ENCODE measurements at regions not wholly inside any gene's neighbourhood (a gene's known extent, or its start where the extent isn't known, plus 50 kb on each side); places are given as distances from the start of the nearest gene placed in this dataset.
"Not testable (repeated sequence)": the region's sequence is repeated elsewhere in the genome, so short reads cannot be mapped to it uniquely, and the experiment has no call there.

DNA sequence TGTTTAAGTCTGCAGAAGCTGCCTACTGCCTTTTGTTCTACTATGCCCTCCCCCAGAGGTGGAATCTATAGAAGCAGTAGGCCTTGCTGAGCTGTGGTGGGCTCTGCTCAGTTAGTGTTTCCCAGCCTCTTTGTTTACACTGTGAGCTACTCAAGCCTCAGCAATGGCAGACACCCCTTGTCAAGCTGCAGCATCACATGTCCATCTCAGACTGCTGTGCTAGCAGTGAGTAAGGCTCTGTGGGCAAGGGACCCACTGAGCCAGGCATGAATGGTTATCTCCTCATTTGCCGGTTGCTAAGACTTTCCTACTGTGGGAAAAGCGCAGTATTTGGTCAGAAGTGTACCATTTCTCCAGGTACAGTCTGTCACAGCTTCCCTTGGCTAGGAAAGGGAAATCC lies 167.4 kb upstream of the IGFBP3 start:
- not testable (repeated sequence) for DNase-seq

DNA sequence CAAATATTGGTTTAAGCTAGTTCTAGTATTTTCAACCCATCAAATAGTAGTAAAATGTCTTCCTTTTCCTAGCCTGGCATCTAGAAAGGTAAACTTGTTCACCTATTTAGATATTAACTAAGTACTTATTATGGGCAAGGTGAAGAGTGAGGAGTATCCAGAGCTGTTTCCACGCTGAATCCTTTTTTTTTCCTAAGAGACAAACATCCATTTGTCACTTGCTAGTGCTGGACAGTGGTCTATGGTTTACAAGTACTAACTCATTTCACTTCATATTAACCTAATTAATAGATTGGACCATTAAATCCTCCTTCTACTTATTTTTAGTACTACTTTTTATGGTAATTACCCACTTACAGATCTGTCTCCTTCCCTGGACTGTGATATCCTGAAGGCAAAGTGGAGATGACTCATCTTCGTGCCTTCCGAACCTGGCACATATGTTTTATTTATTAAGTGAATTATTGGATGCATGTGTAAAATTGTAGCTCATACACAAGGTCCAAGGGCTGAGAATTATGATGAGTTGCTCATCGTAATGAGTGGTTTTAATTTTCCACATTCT lies 159.6 kb upstream of the IGFBP3 start:
- no peak for DNase-seq

DNA sequence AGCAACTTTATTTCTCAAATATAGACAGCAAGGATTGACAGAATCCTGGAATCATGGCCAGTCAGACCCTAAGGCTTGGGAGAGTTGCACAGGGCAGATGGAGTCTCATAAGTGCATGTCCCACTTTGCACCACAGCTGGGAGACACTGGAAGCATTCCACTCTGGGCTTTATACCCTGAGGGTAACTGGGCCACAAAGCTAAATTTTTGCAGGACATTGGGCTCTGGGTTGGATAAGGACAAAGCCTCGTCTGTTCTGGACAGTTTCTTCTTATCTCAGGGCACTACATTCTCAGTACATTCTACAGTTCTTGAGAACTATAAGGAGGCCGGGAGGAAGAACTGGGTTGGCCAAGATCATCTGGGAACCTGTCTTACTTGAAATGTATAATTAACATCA lies 158.3 kb upstream of the IGFBP3 start:
- DNase-seq: no peak

DNA sequence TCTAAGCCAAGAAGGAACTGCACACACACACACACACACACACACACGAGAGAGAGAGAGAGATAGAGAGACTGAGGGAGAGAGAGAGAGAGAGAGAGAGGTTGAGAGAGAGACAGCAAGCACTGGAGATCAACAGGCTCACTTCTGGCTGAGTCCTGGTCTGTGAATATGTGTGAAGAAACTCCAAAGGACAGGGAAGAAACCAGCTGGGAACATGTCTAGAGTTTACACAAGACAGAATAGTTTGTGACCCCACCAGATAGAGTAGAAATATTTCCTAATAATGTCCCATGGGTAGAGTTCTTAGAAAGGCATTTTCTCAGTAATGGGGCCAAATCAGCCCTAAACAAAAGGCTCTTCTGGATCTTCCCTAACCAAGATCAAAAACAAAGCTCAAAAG lies 155.5 kb upstream of the IGFBP3 start:
- no peak for DNase-seq

DNA sequence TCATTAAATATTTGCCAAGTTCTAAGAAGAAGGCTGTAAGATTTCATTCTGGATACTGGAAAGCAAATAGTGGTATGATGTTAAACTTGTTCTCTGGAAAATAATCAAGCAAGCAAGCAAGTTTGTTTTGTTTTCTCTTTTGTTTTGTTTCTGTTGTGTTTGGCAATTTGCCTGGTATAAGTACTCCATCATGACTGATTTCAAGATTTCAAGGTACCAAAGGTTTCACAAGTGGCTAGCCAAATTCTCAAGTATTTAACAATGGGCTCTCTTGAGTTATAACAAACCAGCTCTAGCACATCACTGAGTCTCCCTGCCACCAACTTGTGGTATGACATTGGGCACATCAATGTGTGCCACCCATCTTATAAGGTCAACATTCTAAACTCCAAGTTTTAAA lies 151.7 kb upstream of the IGFBP3 start:
- DNase-seq: no peak

DNA sequence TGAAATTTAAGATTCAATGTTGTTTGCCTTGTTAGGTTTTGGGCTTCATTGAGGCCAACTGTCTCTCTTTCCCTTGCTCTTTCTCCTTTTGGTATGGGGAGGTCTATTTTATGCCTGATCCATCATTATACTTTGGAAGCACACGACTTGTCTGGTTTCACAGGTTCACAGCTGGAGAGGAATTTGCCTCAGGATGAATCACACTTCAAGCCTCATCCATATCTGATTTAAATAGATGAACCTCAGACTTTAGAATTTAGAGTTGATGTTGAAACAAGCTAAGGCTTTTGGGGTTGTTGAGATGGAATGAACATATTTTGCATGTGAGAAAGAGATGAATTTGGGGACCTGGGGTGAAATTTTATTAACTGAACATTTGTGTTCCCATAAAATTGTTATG lies 150.5 kb upstream of the IGFBP3 start:
- DNase-seq: no peak

DNA sequence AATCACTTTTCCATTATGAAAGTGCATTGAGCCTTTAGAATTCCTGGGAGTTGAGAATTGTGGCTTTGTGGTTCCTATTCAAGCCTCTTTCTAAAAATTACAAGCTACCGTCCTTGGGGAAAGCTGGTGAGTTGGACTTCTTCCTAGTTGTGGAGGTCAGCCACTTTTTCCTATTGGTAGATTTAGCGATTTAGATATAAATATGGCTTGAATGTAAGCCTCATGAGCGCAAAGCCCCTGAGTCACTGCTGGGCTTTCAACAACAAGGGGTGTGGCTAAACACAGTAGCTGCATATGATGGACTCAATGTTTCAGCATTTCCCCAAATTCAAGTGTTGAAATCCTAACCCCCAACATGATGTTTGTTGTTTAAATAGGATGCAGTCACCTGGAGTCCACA lies 150.0 kb upstream of the IGFBP3 start:
- no peak for DNase-seq

DNA sequence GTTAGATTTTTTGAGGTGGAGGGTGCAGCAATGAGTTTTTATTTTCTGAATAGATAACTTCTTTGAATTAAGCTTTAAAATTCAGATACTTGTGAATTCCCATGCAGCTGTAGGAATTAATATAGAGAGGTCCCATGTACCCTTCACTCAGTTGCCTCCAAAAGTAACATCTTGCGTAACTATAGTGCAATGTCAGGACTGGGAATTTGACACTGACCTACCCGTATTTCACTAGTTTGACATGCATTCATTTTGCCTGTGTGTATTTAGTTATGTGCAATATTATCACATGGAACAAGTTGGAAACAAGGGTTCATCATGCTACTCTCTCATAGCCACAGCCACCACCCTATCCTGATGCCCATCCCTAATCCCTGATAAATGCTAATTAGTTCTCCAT lies 147.1 kb upstream of the IGFBP3 start:
- DNase-seq: no peak

DNA sequence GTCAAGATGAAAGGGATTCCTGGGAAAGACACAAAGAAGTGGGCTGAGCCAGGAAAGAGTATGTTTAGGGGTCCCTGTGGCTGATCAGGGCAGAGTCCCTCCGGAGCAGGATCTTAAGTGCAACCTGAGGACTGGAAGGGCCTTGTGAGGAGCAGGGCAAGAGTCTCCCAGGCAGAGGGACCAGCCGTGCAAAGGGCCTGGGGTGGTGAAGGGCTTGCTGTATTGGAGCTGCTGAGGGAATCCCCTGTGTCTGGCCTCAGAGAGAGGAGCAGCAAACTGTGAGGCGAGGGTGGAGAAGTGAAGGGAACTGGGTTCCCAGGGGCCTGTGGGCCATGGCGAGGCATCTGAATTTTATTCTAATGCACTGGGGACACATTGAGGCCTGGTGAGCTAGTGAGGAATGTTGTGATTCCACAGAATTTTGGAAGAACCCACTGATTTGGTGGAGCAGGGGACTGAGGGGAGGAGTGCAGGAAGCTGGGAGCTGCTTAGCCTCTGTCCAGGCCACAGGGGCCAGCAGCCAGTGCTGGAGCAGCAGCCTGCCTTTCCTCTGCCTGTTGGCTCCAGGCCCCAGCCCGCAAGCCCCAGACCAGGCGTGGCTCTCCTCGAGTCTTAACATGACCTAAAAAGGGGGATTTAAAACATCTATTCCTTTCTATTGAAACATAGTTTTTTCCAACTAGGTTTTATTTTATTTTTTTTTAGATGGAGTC lies 138.4 kb upstream of the IGFBP3 start:
- no peak for DNase-seq

DNA sequence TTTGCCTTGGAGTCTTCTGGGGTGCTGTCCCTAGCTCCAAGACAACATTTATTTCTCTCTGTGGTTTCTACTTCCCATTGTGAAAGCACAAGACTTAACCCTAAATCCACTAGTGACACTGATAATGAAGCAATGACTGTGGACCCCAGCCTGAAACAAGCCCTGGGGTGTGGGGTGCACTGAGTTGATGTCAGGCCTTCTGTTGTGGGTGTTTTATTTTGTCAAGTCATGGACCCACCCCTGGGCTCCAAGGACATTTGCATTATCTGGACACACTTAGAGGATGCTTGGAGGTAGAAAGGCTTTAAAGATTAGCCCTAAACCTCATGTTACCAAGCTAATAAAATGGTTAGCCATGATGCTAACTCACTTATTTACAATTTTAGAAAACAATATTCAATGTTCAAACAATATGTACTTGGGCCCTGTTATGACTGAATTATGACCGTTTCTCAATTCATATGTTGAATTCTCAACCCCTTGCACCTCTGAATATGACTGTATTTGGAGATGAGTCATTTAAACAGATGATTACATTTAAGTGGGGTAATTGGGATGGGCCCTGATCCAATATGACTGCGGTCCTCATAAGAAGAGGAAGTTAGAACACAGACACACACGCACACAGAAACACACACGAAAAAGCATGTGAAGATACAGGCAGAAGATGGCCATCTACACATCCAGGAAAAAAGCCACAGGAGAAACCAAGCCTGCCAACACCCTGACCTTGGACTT lies 137.2 kb upstream of the IGFBP3 start:
- no peak for DNase-seq

DNA sequence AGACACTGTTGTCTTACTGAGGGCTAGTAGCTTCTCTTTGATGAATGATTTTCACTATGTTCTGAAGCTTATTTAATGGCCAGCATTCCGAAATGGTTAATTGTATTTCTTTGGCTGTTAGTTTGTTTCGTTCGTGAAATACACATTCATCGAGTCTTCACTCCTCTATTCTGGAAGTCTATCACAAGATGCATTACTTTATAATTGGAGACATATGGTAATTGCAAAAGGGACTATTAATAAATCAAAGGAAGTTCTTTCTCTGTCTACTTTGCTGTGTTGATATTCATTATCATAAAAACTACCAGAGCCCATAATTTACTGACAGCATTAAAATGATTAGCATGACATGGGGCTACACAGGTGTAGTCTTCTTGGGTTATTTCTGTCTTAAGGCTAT lies 133.8 kb upstream of the IGFBP3 start:
- DNase-seq: no peak

DNA sequence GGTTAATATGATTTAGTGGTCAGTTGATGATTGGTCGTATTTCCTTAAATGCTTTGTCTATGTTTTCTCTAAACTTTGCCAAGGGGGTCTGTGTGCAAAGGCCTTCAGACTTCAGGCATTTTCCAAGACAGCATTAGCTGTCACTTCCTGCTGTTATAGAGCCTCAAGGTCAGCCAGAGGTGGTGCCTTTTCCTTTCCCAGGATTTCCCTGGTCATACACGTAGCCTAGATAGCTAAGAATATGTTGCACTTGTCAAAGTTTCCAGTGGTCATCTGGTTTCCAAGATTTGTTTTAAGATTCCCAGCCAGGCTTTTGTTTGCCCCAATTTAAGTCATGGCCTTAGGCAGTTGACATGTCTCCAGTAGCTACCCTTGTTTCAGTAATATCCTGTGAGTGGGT lies 133.2 kb upstream of the IGFBP3 start:
- DNase-seq: no peak

DNA sequence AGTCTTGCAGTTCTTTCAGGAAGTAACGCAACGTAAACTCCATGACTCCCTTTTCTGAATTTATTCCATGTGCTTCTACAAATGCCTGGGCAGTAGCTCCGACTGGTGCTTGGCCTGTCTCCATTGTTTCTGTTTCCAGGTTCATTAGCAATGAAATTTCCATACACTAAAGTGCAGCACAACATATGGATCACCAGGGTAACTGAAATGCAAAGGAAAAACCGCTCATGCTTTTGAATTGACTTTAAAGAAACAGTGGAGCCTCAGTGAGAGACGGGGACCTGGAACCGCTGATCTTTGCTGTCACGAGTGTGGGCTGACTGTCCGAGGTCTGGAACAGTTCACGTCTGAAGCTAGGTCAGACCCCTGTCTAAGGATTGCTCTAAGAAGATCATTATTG lies 126.5 kb upstream of the IGFBP3 start:
- no peak for DNase-seq

DNA sequence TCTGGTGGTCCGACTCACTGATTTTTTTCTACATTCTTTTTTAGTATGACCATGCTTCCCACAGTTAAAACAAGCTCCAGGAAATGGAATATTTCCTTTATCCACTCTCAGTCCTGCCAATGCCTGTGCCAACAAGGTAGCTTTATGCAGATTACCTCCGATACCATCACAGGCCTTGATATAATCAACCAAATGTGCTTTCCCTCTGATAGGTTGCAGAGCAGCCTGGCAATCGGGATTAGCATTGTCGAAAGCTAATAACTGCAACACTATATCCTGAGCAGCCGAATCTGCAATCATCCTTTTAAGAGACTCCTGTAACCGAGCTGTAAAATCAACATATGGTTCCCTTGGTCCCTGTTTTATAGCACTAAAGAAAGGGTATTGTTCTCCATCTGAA lies 122.3 kb upstream of the IGFBP3 start:
- DNase-seq: not testable (repeated sequence)

DNA sequence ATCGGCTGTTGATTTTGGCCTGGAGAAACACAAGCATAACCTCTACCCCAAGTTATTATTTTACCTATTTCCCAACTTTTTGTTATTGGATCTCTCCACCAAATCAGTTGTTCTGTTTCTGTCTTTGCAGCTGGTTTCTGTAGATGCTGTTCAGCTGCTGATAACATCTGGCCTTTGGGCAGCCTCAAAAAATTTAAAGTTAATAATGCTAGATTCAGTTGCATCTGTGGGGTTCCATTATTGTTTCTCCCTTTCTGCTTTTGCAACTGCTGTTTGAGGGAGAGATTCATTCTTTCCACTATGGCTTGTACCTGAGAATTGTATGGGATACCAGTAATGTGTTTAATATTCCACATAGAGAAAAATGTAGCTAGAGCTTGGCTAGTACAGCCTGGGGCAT lies 118.7 kb upstream of the IGFBP3 start:
- DNase-seq: not testable (repeated sequence)

DNA sequence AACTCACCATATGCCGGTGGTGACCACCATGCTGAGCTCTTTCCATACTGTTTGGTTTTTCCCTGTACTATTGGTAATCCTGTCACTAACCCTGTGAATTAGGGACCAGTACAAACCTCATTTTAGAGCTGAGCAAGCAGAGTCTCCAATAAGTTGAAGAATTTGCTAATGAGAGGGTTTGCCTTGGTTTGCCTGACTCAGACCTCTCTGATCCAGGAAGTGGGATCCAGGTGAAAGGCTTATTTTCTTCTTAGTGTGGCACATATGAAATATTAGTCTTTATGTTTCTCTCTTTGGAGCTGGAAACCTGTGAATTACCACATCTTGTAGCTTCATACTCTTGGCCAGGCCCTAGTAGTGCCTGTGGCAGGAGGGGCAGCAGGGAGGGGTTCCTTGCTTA lies 114.1 kb upstream of the IGFBP3 start:
- no peak for DNase-seq

DNA sequence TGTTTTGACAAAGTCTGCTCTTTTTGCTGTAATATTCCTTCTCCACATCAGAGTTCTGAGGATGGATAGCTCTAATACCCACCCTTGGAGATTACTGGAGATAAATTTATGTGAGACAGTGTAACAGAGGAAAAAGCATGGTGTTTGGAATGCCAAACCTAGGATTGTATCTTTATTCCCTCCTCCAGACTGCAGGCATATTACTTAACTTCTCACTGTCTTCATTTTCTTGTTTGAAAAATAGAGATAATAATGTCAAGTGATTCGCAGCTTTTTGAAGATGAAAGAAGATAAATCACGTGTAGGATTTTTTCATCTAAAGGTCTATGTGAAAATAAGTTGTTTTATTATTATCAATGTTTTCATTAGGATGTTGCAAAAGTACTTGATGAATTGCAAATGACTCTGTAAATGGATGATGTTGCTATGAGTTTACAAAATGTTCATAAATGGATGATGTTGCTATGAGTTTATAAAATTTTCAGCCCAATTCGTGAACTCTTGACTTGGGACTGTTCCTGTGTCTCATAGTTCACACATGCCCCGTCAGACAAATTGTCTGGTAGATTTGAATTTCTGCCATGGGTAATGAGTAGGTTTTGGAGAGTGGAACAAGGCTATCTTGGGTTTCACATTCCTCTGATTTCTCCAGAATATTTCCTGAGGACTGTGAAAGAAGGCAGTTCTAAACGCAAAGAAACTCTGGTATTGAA lies 113.1 kb upstream of the IGFBP3 start:
- DNase-seq: no peak

DNA sequence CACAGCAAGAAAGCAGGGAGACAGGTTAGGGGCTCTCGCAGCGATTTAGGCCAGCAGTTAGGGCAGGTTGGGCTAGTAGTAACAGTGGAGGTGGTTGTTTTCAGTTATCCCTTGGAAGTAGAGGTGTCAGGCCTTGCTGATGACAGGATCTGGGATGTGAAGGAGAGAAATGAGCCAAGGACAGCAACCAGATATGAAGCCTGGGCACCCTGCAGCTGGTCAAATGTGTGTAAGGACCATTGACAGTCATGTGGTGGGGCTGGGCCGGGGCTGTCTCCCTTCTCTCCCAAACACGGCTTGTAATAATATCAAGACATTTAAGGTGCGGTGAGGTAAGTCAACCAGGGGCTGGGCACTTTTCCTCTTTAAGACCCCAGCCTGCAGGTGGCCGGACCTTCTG lies 112.5 kb upstream of the IGFBP3 start:
- DNase-seq: no peak

DNA sequence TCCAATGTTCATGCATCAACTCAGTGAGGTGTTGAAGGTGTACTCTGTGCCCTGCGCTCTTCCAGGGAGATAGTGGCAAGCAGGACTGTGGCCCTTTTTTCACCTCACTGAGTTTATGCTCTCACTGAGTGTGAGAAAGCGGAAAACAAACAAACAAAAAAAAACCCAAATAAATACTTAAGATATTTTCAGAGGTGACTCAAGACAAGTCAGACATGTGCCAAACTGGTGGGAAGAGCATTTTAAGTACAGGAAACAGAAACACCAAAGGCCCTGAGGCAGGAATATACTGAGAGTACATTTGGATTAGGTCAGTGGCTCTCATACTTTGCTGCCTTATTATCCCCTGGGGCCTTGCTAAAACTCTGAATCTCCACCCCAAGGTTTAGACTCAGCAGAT lies 111.9 kb upstream of the IGFBP3 start:
- no peak for DNase-seq

DNA sequence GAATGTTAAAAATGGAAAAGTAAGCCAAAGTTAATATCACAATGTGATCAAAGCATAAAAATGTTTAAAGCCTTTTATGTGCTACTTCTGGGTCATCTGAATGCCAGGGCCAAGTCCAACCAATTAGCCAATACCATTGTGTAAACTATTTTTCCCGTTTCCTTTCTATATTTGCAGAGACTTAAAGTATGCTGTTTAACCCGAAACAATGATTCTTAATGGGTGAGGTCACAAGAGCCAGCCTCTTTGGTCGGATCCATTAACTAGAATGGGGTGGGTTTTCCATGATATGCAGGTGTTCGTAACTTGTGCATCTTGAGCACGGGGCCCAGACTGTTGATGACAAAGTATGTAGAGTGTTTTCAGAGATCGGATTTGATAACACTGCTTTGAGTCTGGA lies 111.3 kb upstream of the IGFBP3 start:
- DNase-seq: no peak

DNA sequence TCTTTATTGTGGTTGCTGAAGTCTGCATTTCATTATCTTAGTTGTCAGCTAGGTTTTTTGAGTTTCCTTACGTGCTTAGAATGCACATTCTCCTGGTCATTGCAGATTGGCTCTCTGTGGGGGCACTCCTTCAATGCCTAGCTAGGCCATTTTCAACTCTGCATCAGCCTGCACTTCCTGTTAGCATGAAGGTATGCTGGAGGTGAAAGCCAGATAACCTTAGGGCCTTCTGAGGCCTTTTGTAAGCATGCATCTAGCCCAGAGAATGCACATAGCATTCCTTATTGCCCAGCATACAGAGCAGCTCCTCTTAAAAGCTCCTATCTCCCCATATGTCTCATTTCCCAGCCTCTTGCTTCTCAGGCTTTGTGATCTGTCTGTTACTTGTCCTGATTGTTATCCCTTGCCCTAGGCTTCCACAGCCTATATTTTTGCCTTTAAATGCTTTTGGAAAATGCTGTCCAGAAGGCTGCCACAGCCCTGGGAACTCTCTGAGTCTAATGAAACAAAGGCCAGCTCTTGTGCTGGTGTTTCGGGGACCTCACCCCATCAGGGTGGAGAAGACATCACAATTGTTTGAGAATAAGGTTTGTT lies 108.1 kb upstream of the IGFBP3 start:
- DNase-seq: no peak

DNA sequence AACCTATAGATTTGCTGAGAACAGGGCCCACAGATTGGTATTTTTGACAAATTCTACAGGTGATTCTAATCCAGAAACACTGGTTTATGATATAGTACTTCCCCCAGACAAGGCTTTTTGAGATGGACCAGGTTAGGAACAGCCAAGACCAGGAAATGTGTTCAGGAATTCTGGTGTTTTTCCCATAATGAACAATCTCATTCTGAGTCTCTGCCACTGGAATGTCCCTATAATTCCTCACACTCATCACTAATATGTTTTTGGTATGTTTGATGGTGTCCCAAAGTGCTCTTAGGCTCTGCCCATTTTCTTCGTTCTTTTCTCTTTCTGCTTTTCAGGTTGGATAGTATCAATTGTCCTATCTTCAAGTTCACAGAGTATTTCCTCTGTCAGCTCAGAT lies 107.2 kb upstream of the IGFBP3 start:
- no peak for DNase-seq

DNA sequence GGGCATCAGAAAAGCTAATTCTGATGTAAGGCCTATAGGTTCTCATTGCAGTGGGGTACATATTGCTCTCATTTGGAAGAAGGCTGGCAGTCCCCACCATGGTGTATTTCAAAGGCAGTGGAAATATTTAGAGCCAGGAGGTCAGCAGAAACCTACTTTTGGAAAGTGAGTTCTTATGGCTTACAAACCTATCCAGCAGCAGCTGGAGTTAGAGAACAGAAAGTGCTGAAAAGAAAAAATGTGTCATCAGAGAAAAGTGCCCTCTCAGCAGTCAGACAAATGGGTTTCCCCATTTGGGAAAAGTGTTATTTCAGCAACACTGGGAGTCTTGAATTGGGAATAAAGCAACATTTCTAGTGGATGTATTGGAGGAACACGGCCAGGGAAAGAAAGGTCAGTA lies 105.7 kb upstream of the IGFBP3 start:
- no peak for DNase-seq
